ENCODE measurements at regions not wholly inside any gene's neighbourhood (a gene's known extent, or its start where the extent isn't known, plus 50 kb on each side); places are given as distances from the start of the nearest gene placed in this dataset.

DNA sequence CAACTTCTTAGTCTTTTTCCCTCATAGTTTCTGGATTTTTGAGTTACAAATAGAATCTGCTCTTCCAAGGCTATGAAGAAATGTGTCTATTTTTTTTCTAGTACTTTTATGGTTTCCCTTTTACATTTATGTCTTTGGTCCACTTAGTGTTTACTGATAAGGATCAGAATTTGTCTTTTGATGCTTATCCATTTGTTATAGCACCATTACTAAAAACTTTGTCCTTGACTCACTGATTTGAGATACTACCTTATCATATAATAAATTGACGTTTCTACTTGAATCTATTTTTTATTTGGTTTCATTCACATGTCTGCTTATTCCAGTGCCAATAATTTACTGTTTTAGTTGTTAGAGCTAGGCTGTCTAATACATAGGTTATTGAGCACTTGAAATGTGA lies 161.1 kb upstream of the DPYD start:
- H3K27ac ChIP-seq, result no peak overlapping the region
- TF ChIP-seq, protein P1, sequence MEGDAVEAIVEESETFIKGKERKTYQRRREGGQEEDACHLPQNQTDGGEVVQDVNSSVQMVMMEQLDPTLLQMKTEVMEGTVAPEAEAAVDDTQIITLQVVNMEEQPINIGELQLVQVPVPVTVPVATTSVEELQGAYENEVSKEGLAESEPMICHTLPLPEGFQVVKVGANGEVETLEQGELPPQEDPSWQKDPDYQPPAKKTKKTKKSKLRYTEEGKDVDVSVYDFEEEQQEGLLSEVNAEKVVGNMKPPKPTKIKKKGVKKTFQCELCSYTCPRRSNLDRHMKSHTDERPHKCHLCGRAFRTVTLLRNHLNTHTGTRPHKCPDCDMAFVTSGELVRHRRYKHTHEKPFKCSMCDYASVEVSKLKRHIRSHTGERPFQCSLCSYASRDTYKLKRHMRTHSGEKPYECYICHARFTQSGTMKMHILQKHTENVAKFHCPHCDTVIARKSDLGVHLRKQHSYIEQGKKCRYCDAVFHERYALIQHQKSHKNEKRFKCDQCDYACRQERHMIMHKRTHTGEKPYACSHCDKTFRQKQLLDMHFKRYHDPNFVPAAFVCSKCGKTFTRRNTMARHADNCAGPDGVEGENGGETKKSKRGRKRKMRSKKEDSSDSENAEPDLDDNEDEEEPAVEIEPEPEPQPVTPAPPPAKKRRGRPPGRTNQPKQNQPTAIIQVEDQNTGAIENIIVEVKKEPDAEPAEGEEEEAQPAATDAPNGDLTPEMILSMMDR (conservative IDR thresholded peaks at IDR 0.05; ENCODE audit: low read depth), result no peak
- no peak for DNase-seq (ENCODE audit: low spot score)
- CTCF ChIA-PET, result no interaction called here
- POLR2A ChIA-PET (ENCODE audit: low non-redundant PET), result no interaction called here

DNA sequence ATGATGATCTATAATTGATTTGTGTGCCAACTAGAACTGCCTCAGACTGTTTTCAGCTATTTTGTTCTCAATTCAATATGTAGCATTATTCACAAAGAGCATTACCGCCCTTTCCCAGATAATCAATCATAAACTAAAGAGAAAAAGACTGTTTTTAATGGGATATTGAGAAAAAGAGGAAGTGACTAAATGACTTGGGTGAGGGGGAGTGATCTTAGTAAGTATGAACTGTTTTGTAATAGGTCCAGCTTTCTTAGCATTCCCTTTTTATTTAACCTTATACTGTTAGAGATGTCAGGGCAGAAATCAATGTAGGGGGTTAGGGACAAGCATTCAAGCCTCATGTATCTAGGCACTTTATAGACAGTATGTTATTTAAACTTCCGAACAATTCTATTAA lies 157.8 kb upstream of the DPYD start:
- DNase-seq (ENCODE audit: low spot score), result no peak
- TF ChIP-seq, protein P1 (conservative IDR thresholded peaks at IDR 0.05; ENCODE audit: low read depth), result no peak
- no peak overlapping the region for H3K27ac ChIP-seq
- POLR2A ChIA-PET (ENCODE audit: low non-redundant PET), result no interaction called here
- CTCF ChIA-PET, result no interaction called here

DNA sequence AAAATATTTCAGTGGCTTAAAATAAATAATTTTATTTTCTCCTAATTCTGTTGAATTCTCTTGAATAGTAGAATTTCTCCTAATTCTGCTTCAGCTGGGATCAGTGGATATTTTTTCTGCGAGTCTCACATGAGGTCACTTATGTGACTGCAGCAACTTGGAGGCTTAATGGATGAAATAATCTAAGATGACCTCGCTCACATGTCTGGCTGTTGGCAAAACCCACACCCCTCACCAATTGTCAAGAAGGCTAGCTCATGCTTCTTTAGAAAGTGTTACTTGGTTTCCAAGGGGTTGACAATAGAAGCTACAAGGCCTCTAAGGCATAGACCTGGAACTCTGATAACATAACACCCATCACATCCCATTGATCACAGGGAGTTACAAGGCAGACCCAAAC lies 156.9 kb upstream of the DPYD start:
- no peak overlapping the region for H3K27ac ChIP-seq
- POLR2A ChIA-PET (ENCODE audit: low non-redundant PET), result no interaction called here
- DNase-seq (ENCODE audit: low spot score), result no peak
- TF ChIP-seq, protein P1 (conservative IDR thresholded peaks at IDR 0.05; ENCODE audit: low read depth), result no peak
- CTCF ChIA-PET, result no interaction called here

DNA sequence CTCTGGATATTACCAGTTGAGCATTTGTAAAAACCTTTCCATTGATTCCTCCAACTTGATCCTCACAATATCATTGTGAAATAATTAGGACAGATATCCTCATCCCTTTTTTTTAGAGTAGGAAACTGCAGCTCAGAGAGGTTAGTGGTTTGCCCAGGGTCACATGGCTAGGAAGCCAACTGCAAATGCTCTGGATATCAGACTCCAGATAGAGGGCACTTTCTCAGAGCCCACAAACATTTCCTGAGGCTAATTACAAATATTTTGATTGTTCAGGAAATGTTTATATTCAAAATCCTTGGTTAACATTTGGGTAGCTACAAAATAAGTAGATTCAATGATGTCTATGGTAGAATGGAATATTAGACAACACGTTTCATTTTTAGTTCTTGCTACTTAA lies 154.8 kb upstream of the DPYD start:
- ChIA-PET POLR2A (ENCODE audit: low non-redundant PET) (no interaction called here), CTCF (no interaction called here)
- no peak overlapping the region for H3K27ac ChIP-seq
- TF ChIP-seq, protein P1 (conservative IDR thresholded peaks at IDR 0.05; ENCODE audit: low read depth), result no peak
- no peak for DNase-seq (ENCODE audit: low spot score)

DNA sequence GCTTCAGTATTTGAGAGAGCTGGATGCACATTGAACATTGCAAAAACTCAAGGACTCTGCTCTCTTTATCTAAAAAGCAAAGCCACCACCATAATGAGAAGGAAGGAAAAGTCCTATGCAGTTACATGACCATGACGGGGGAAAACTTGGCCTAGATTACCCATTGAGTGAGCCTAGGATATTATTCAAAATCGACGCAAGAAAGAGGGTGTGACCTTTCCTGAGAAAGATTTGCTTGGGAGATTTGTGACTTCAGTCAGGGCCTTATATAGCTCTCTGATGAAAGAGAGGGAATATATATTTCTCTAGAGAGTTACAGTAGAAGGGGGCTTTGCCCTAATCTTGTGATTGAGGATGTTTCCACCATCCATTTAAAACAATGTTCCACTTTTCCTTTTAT lies 153.0 kb upstream of the DPYD start:
- TF ChIP-seq, protein P1 (conservative IDR thresholded peaks at IDR 0.05; ENCODE audit: low read depth), result no peak
- no peak for DNase-seq (ENCODE audit: low spot score)
- no peak overlapping the region for H3K27ac ChIP-seq
- POLR2A ChIA-PET (ENCODE audit: low non-redundant PET), result no interaction called here
- CTCF ChIA-PET, result no interaction called here

DNA sequence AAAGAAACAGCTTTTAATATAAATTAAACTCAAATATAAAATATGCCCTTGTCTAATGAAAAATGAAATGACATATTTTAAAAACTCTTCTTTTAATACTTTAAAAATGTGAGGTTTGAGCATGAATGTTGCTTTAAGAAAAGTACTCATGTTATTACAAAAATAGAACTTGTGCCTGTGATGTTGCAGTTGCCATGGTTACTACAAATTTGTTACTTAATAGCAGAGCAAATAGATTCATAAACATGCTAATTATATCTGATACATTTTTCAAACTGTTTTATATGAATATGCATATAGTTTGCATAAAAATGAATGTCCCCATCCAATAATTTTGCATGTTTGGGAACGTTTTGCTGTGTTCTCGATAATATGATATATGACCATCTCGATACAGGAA lies 152.3 kb upstream of the DPYD start:
- no peak for DNase-seq (ENCODE audit: low spot score)
- ChIA-PET POLR2A (ENCODE audit: low non-redundant PET) (no interaction called here), CTCF (no interaction called here)
- TF ChIP-seq, protein P1 (conservative IDR thresholded peaks at IDR 0.05; ENCODE audit: low read depth), result no peak
- no peak overlapping the region for H3K27ac ChIP-seq

DNA sequence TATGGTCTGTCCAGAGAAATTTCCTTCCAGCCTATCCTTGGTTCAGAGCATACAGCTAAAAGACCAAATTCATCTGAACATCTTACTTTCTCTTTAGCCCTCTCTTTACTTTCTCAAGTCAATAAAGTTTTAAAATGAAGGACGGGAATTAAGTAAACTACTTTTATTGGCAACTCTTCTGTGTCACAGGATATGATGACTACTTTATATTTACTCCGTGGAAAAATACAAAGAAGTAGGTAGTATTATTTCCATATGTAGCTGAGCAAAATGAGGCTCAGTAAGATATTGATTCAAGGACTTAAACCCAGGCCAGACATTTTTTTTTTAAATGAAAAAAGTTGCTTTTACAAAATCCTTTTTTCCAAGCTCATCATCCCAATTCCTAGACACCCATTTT lies 151.2 kb upstream of the DPYD start:
- TF ChIP-seq, protein P1 (conservative IDR thresholded peaks at IDR 0.05; ENCODE audit: low read depth), result no peak
- H3K27ac ChIP-seq, result no peak overlapping the region
- DNase-seq (ENCODE audit: low spot score), result no peak
- POLR2A ChIA-PET (ENCODE audit: low non-redundant PET), result no interaction called here
- CTCF ChIA-PET, result interaction anchor here (1.1 kb wide), 1 partner anchor 396 kb away, joined by 6 read pairs; no protein-coding TSS in a partner anchor

Measured in RWPE1 (cell line).